Mesenchymal stem cell (in vitro differentiated cells and primary cell): ENCODE measurements at regions not wholly inside any gene's neighbourhood (a gene's known extent, or its start where the extent isn't known, plus 50 kb on each side); places are given as distances from the start of the nearest gene placed in this dataset.

Experiments
- DNase-seq: peaks from one replicate; pipeline ENCODE4 v3.0.0-alpha.2; 2013
- H2AFZ ChIP-seq: one replicate; pipeline ENCODE4 v1.6.1; 2013; ENCODE audit warnings: low read depth, mild to moderate bottlenecking, control low read depth, inconsistent platforms, low read length, moderate library complexity
- H2AK5ac ChIP-seq: 2 replicates; pipeline ENCODE4 v1.6.1; 2013; ENCODE audit warnings: low read length, moderate library complexity, mild to moderate bottlenecking, inconsistent platforms; ENCODE audit not compliant: severe bottlenecking
- H2BK120ac ChIP-seq: one replicate; pipeline ENCODE4 v1.6.1; 2013; ENCODE audit warnings: low read depth, mild to moderate bottlenecking, inconsistent platforms, low read length, moderate library complexity
- H2BK12ac ChIP-seq, 2 experiments: one replicate each; pipeline ENCODE4 v1.6.1; 2013; ENCODE audit warnings: inconsistent platforms in 2 of 2, low read length in 2 of 2, mild to moderate bottlenecking in 2 of 2, moderate library complexity in 2 of 2, control low read depth in 1 of 2
- H2BK15ac ChIP-seq: one replicate; pipeline ENCODE4 v1.6.1; 2013; ENCODE audit warnings: mild to moderate bottlenecking, low read depth, inconsistent platforms; ENCODE audit not compliant: poor library complexity, severe bottlenecking
- H2BK5ac ChIP-seq: 2 replicates; pipeline ENCODE4 v1.6.1; 2013; ENCODE audit warnings: low read depth, mild to moderate bottlenecking, low read length, control low read depth, inconsistent platforms; ENCODE audit not compliant: poor library complexity, severe bottlenecking
- H3K14ac ChIP-seq, 2 experiments: one replicate each; pipeline ENCODE4 v1.6.1; 2013; ENCODE audit warnings: inconsistent platforms in 2 of 2, low read length in 2 of 2, control low read depth in 1 of 2, mild to moderate bottlenecking in 1 of 2, moderate library complexity in 1 of 2
- H3K18ac ChIP-seq, 2 experiments: one replicate each; pipeline ENCODE4 v1.6.1; 2013; ENCODE audit warnings: inconsistent platforms in 2 of 2, low read length in 2 of 2, control low read depth in 1 of 2, low read depth in 1 of 2, mild to moderate bottlenecking in 1 of 2
- H3K23ac ChIP-seq, 2 experiments: one replicate each; pipeline ENCODE4 v1.6.1; 2013; ENCODE audit warnings: inconsistent platforms in 2 of 2, low read length in 2 of 2, mild to moderate bottlenecking in 2 of 2, moderate library complexity in 2 of 2, control low read depth in 1 of 2
- H3K27ac ChIP-seq: 2 replicates; pipeline ENCODE4 v1.5.1; 2013; ENCODE audit warnings: mild to moderate bottlenecking, moderate library complexity, low read length, control low read depth, inconsistent platforms; ENCODE audit not compliant: poor library complexity, severe bottlenecking
- H3K27me3 ChIP-seq, 2 experiments: 2 replicates each; pipeline versions ENCODE4 v1.6.1 to v1.7.0; 2013; ENCODE audit warnings: low read length in 2 of 2, mild to moderate bottlenecking in 2 of 2, moderate library complexity in 2 of 2, control low read depth in 1 of 2, inconsistent platforms in 1 of 2; ENCODE audit not compliant: control insufficient read depth in 1 of 2, insufficient read depth in 1 of 2
- H3K36me3 ChIP-seq, 2 experiments: 2 replicates each; pipeline versions ENCODE4 v1.6.1 to v1.7.0; 2013; ENCODE audit warnings: low read length in 2 of 2, control low read depth in 1 of 2, inconsistent platforms in 1 of 2, low read depth in 1 of 2, mild to moderate bottlenecking in 1 of 2; ENCODE audit not compliant: insufficient read depth in 2 of 2, control insufficient read depth in 1 of 2
- H3K4ac ChIP-seq, 2 experiments: one replicate each; pipeline ENCODE4 v1.6.1; 2013; ENCODE audit warnings: inconsistent platforms in 2 of 2, low read length in 2 of 2, mild to moderate bottlenecking in 2 of 2, moderate library complexity in 2 of 2, control low read depth in 1 of 2, low read depth in 1 of 2
- H3K4me1 ChIP-seq: 2 replicates; pipeline ENCODE4 v1.6.1; 2013; ENCODE audit warnings: low read depth, low read length, control low read depth; ENCODE audit not compliant: control insufficient read depth, insufficient read depth
- H3K4me2 ChIP-seq: 2 replicates; pipeline ENCODE4 v1.6.1; 2013; ENCODE audit warnings: low read length, mild to moderate bottlenecking, inconsistent platforms; ENCODE audit not compliant: poor library complexity, severe bottlenecking
- H3K4me3 ChIP-seq, 2 experiments: 2 replicates each; pipeline versions ENCODE4 v1.5.1 to v1.7.0; 2013; ENCODE audit warnings: low read length in 2 of 2, mild to moderate bottlenecking in 2 of 2, control low read depth in 1 of 2, low read depth in 1 of 2; ENCODE audit not compliant: insufficient read depth in 1 of 2
- H3K79me1 ChIP-seq: replicated peaks from 2 replicates; pipeline ENCODE4 v1.6.1; 2013; ENCODE audit warnings: mild to moderate bottlenecking, control low read depth, low read length, inconsistent platforms; ENCODE audit not compliant: poor library complexity, severe bottlenecking
- H3K9ac ChIP-seq: 2 replicates; pipeline ENCODE4 v1.7.0; 2013; ENCODE audit warnings: mild to moderate bottlenecking, low read length, moderate library complexity
- H3K9me3 ChIP-seq: 2 replicates; pipeline ENCODE4 v1.7.0; 2013; ENCODE audit warnings: mild to moderate bottlenecking, low read length; ENCODE audit not compliant: control insufficient read depth
- H4K8ac ChIP-seq: one replicate; pipeline ENCODE4 v1.6.1; 2013; ENCODE audit warnings: inconsistent platforms, mild to moderate bottlenecking, low read length, moderate library complexity
- H4K91ac ChIP-seq: one replicate; pipeline ENCODE4 v1.6.1; 2013; ENCODE audit warnings: mild to moderate bottlenecking, low read length, inconsistent platforms
- WGBS: methylation state at CpG from one replicate; pipeline ENCODE4 v1.1.7; 2013; ENCODE audit warnings: mixed read lengths; 5-methylcytosine and 5-hydroxymethylcytosine counted together

DNA sequence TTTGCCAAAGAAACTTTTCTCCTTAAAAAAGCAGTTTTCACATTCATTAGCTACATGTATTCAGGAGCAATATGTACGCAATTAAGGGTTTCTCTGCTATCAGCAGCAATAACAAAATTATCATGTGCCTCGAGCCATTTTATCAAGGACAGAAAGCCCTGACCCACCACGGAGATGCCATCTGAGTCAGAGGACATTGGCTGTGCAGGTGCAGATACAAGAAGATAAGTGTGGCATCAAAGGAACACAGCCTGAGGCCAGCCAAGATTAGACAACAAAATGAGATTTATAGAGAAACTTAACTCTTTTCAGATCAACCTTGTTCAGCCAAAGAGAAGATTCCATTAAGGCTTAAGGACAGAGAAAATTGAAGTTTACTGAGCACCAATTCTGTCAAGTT is 115.2 kb upstream of the LGSN start:
- H3K27ac ChIP-seq, result no peak overlapping the region
- DNase-seq, result no peak
- H3K79me1 ChIP-seq, result no peaks in the 10 kb centered on the region
- no peak overlapping the region for H3K14ac ChIP-seq
- H3K4me1 ChIP-seq, result no peaks in the 10 kb centered on the region
- H3K27me3 ChIP-seq, result no peaks in the 10 kb centered on the region
- no peak overlapping the region for H3K4ac ChIP-seq
- H3K23ac ChIP-seq, result no peak overlapping the region
- H3K36me3 ChIP-seq, result no peaks in the 10 kb centered on the region
- H2BK120ac ChIP-seq, result no peak overlapping the region
- no peak overlapping the region for H2BK15ac ChIP-seq
- H2BK12ac ChIP-seq, result no peak overlapping the region
- no peak overlapping the region for H2AFZ ChIP-seq
- no peak overlapping the region for H4K91ac ChIP-seq
- WGBS, result 87% methylated on average over 3 of the region's 3 CpGs
- no peaks in the 10 kb centered on the region for H3K9me3 ChIP-seq
- no peak overlapping the region for H3K4me2 ChIP-seq
- H3K4me3 ChIP-seq, result no peak overlapping the region
- no peak overlapping the region for H3K9ac ChIP-seq
- H3K18ac ChIP-seq, result no peak overlapping the region
- H2AK5ac ChIP-seq, result no peak overlapping the region
- H2BK5ac ChIP-seq, result no peak overlapping the region
- H4K8ac ChIP-seq, result no peak overlapping the region

DNA sequence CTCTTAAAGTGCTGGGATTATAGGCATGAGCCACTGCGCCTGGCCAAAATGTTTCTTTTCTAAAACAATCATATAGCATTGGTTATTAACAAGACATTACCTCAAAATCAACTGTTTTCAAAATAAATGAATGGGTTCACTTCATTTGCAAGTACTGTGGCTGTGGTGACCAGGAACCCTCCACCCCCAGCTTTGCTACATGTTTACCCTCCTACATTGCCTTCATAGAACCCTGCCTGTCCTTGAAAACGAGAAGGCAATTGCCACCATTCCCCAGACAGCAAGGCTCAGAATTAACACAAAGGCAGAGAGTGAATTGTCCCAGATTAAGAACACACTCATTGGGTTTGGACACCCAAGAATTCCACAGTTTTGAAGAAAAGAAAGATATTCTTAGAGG is 116.6 kb upstream of the LGSN start:
- Histone ChIP-seq H2AK5ac (no peak overlapping the region), H3K79me1 (no peaks in the 10 kb centered on the region), H3K4me3 (no peak overlapping the region), H3K4me2 (no peak overlapping the region), H2BK120ac (no peak overlapping the region), H4K91ac (no peak overlapping the region), H3K36me3 (no peaks in the 10 kb centered on the region), H3K4ac (no peak overlapping the region), H3K14ac (no peak overlapping the region), H3K9me3 (no peaks in the 10 kb centered on the region), H3K23ac (no peak overlapping the region), H3K4me1 (no peaks in the 10 kb centered on the region), H3K27ac (no peak overlapping the region), H2AFZ (no peak overlapping the region), H4K8ac (no peak overlapping the region), H2BK5ac (no peak overlapping the region), H3K18ac (no peak overlapping the region), H3K27me3 (no peaks in the 10 kb centered on the region), H3K9ac (no peak overlapping the region), H2BK12ac (no peak overlapping the region), H2BK15ac (no peak overlapping the region)
- no peak for DNase-seq
- WGBS, result 69% methylated on average over 2 of the region's 2 CpGs

DNA sequence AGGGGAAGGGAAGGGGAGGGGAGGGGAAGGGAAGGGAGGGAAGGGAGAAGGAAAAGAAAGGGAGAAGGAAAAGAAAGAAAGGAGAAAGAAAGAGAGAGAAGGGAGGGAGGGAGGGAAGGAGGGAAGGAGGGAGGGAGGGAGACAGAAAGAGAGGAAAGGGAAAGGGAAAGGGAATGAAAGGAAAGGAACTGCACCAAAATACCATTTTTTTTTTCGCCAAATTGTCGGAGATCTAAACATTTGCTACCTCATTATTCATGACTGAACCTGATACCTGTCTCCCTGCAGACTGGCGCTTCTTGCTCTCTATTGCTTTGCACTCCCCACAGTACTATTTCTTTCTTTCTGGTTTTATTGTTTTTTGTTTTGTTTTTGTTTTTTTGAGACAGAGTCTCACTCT is 117.3 kb upstream of the LGSN start:
- Histone ChIP-seq H3K4me2 (no peak overlapping the region), H3K27me3 (no peaks in the 10 kb centered on the region), H3K9me3 (no peaks in the 10 kb centered on the region), H3K36me3 (no peaks in the 10 kb centered on the region), H2AK5ac (no peak overlapping the region), H2BK15ac (no peak overlapping the region), H4K8ac (no peak overlapping the region), H3K23ac (no peak overlapping the region), H2AFZ (no peak overlapping the region), H2BK120ac (no peak overlapping the region), H3K14ac (no peak overlapping the region), H2BK5ac (no peak overlapping the region), H2BK12ac (no peak overlapping the region), H3K4ac (no peak overlapping the region), H4K91ac (no peak overlapping the region), H3K4me1 (no peaks in the 10 kb centered on the region), H3K9ac (no peak overlapping the region), H3K79me1 (no peaks in the 10 kb centered on the region), H3K27ac (no peak overlapping the region), H3K18ac (no peak overlapping the region), H3K4me3 (no peak overlapping the region)
- no peak for DNase-seq
- WGBS, result no CpG with 5 or more reads among the region's 3 CpGs

DNA sequence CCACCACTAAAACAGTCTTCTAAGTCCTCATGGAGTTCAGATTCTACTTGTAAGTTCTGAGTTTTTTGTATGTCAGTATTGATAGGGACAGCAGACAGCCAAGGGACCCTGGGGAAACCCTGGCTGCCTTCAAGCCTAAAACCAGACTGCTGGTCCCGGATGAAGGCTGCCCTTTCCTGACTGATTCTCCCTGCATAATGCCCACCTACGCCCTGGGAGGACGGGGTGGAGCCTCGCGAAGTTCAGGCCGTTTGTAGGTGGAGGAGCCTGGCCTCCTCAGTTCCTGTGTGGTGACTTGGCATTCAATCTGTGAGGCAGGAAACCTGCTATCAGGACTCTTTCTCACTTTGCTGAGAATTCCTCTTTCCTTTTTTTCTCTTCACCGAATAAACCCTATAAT is 120.3 kb upstream of the LGSN start:
- H3K9me3 ChIP-seq, result no peaks in the 10 kb centered on the region
- no peak for DNase-seq
- no peak overlapping the region for H3K9ac ChIP-seq
- no peak overlapping the region for H2BK5ac ChIP-seq
- H3K18ac ChIP-seq, result no peak overlapping the region
- no peaks in the 10 kb centered on the region for H3K79me1 ChIP-seq
- no peak overlapping the region for H3K4ac ChIP-seq
- H2BK12ac ChIP-seq, result no peak overlapping the region
- no peak overlapping the region for H3K23ac ChIP-seq
- no peak overlapping the region for H4K91ac ChIP-seq
- no peaks in the 10 kb centered on the region for H3K36me3 ChIP-seq
- no peak overlapping the region for H2BK15ac ChIP-seq
- H3K27me3 ChIP-seq, result no peaks in the 10 kb centered on the region
- H3K4me1 ChIP-seq, result no peaks in the 10 kb centered on the region
- H4K8ac ChIP-seq, result no peak overlapping the region
- no peak overlapping the region for H2AFZ ChIP-seq
- 71% methylated on average over 7 of the region's 7 CpGs for whole genome bisulfite sequencing
- no peak overlapping the region for H2BK120ac ChIP-seq
- H3K14ac ChIP-seq, result no peak overlapping the region
- H3K4me3 ChIP-seq, result no peak overlapping the region
- H3K4me2 ChIP-seq, result no peak overlapping the region
- H3K27ac ChIP-seq, result no peak overlapping the region
- no peak overlapping the region for H2AK5ac ChIP-seq
